Fibroblast of skin of back (primary cell): ENCODE measurements at regions not wholly inside any gene's neighbourhood (a gene's known extent, or its start where the extent isn't known, plus 50 kb on each side); places are given as distances from the start of the nearest gene placed in this dataset.
A peak's percentile ranks its signal among the peaks of the same experiment; 100 is the strongest.

Experiments
- DNase-seq: peaks from one replicate; pipeline ENCODE4 v3.0.0-alpha.2; 2013

- peak; percentile 84 for DNase-seq
Observed at GRCh38 chr5:93682471-93683404, 58.7 kb downstream of the POU5F2 start.

- DNase-seq = peak; percentile 13
Observed at GRCh38 chr5:93681432-93681831, 60.0 kb downstream of the POU5F2 start.

- DNase-seq = peak; percentile 91
Observed at GRCh38 chr5:93677359-93677891, 64.0 kb downstream of the POU5F2 start.

- DNase-seq = no peak
Observed at GRCh38 chr5:93676704-93677103, 64.7 kb downstream of the POU5F2 start.

- DNase-seq = no peak
Observed at GRCh38 chr5:93675460-93676450, 65.6 kb downstream of the POU5F2 start.

- DNase-seq = no peak
Observed at GRCh38 chr5:93674866-93675459, 66.4 kb downstream of the POU5F2 start.

GRCh38 chr5:93674138-93674537, 67.3 kb downstream of the POU5F2 start:
- DNase-seq = no peak

GRCh38 chr5:93673316-93673954, 68.0 kb downstream of the POU5F2 start:
- no peak for DNase-seq

GRCh38 chr5:93665648-93666047, 75.8 kb downstream of the POU5F2 start:
- no peak for DNase-seq

GRCh38 chr5:93660677-93661076, 77.7 kb downstream of the NR2F1 start:
- DNase-seq = no peak

- DNase-seq = peak; percentile 42
Observed at GRCh38 chr5:93658044-93658443, 75.0 kb downstream of the NR2F1 start.

GRCh38 chr5:93654676-93655075, 71.7 kb downstream of the NR2F1 start:
- no peak for DNase-seq

GRCh38 chr5:93653716-93654115, 70.7 kb downstream of the NR2F1 start:
- DNase-seq = no peak

GRCh38 chr5:93649234-93649900, 66.3 kb downstream of the NR2F1 start:
- DNase-seq = no peak

GRCh38 chr5:93644760-93645159, 61.7 kb downstream of the NR2F1 start:
- no peak for DNase-seq
